HL-60 (cell line): ENCODE measurements at regions not wholly inside any gene's neighbourhood (a gene's known extent, or its start where the extent isn't known, plus 50 kb on each side); places are given as distances from the start of the nearest gene placed in this dataset.

Source experiments
- DNase-seq, 2 experiments: peaks; one replicate each; pipeline ENCODE4 v3.0.0-alpha.2; 2010 to 2020; ENCODE audit warnings: low read depth in 1 of 2, low spot score in 1 of 2
- H3K27ac ChIP-seq: fragments of 250-450 bp; sonication (Bioruptor Pico); replicated peaks from 2 replicates; pipeline ENCODE4 v1.5.1; 2020; ENCODE audit warnings: mild to moderate bottlenecking, moderate library complexity
- H3K27me3 ChIP-seq: fragments of 250-450 bp; sonication (Bioruptor Pico); 2 replicates; pipeline ENCODE4 v1.5.1; 2021; ENCODE audit warnings: mild to moderate bottlenecking, moderate library complexity; ENCODE audit not compliant: insufficient read depth, poor library complexity, severe bottlenecking
- H3K4me3 ChIP-seq: replicated peaks from 2 replicates; pipeline ENCODE4 v1.5.1; 2011; ENCODE audit warnings: mild to moderate bottlenecking, control low read depth, low read length; ENCODE audit not compliant: insufficient read depth
- CTCF ChIP-seq: IDR thresholded peaks from one replicate; pipeline ENCODE4 v1.5.1; 2011; ENCODE audit warnings: low read length, control low read depth, inconsistent platforms; ENCODE audit not compliant: insufficient read depth
- GABPA ChIP-seq: IDR thresholded peaks from 2 replicates; pipeline ENCODE4 v1.6.1; 2012; ENCODE audit warnings: low read depth
- POLR2AphosphoS5 ChIP-seq: IDR thresholded peaks from 2 replicates; pipeline ENCODE4 v1.6.1; 2012; ENCODE audit warnings: low read depth
- REST ChIP-seq: IDR thresholded peaks from 2 replicates; pipeline ENCODE4 v1.6.1; 2012; ENCODE audit warnings: low read depth; ENCODE audit not compliant: insufficient replicate concordance
- SPI1 ChIP-seq: IDR thresholded peaks from 2 replicates; pipeline ENCODE4 v1.6.1; 2012; ENCODE audit warnings: low read depth, mild to moderate bottlenecking, borderline replicate concordance

GRCh38 chr3:55343486-55344357, 143.4 kb downstream of the WNT5A start:
- no peak overlapping the region for H3K4me3 ChIP-seq
- DNase-seq: no peak
- no peak overlapping the region for H3K27ac ChIP-seq
- H3K27me3 ChIP-seq: no peaks in the 10 kb centered on the region
- TF ChIP-seq POLR2AphosphoS5: no peak
- TF ChIP-seq GABPA: no peak
- no peak for TF ChIP-seq CTCF
- TF ChIP-seq REST: no peak
- TF ChIP-seq SPI1: no peak

GRCh38 chr3:55341502-55342031, 145.5 kb downstream of the WNT5A start:
- Histone ChIP-seq H3K27ac (no peak overlapping the region), H3K27me3 (no peaks in the 10 kb centered on the region), H3K4me3 (no peak overlapping the region)
- DNase-seq: no peak
- TF ChIP-seq REST (no peak), SPI1 (no peak), GABPA (no peak), CTCF (no peak), POLR2AphosphoS5 (no peak)

- no peak for DNase-seq
- TF ChIP-seq POLR2AphosphoS5 (no peak), REST (no peak), CTCF (no peak), GABPA (no peak), SPI1 (no peak)
- no peak overlapping the region for H3K4me3 ChIP-seq
- H3K27ac ChIP-seq: no peak overlapping the region
- no peaks in the 10 kb centered on the region for H3K27me3 ChIP-seq
Measured at GRCh38 chr3:55339819-55340218, 147.3 kb downstream of the WNT5A start.
